ENCODE measurements at regions not wholly inside any gene's neighbourhood (a gene's known extent, or its start where the extent isn't known, plus 50 kb on each side); places are given as distances from the start of the nearest gene placed in this dataset.
"Not testable (repeated sequence)": the region's sequence is repeated elsewhere in the genome, so short reads cannot be mapped to it uniquely, and the experiment has no call there.

DNA sequence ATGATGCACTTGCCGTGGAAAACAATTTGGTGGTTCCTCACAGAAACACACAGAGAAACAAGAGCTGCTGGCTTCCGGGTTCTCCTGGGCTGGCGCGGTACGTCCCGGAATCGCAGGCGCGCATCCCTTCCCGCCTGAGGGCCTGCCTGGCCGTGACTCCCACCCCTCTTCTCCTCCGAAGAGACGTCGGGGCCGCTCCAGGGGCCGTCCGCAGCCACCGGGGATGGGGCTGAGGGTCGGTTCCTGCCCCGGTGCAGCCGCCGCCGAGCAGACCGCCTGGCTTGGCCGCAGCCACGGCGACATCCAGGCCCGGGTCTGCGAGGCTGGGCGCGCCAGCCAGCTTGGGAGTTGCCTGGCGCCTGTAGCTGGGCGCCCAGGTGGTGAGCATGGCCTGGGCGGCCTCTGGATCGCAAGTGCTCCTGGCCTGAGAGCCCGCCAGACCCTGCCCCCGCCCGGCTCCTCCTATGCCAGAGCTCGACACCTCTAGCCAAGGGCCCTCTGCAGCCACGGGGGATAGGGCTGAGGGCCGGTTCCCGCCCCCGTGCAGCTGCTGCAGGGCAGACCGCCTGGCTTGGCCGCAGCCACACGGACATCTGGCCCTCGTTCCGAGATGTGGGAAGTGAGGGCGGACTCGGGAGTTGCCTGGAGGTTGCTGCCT, 1647.5 kb downstream of the SPATA31A7 start:
- DNase-seq = peak; percentile 42

DNA sequence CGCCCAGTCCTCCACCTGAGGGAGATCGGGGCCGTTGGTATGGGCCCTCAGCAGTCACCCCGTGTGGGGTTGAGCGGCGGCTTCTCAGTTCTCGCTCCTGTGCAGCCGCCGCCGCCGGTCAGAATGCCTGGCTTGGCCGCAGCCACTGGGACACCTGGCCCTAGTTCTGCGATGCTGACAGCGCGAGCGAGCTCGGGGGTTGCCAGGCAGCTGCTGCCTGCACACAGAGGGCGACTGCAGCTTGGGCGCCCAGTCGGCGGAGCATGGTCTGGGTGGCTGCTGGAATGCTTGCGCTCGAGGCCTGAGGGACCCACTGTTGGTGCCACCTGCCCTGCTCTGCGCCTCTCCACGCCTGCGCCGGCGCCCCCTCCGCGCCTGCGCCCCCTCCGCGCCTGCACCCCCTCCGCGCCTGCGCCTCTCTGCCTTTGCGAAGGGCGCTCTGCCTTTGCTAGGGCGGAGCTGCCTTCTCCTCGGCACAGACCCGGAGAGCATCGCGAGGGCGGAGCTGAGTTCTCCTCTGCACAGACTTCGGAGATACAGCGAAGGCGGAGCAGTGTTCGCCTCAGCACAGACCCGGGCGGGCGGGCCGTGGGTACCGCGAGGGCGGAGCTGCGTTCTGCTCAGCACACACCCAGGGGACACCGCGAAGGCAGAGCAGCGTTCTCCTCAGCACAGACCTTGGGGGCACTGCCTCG, 1648.3 kb downstream of the SPATA31A7 start:
- peak; percentile 99 for DNase-seq

DNA sequence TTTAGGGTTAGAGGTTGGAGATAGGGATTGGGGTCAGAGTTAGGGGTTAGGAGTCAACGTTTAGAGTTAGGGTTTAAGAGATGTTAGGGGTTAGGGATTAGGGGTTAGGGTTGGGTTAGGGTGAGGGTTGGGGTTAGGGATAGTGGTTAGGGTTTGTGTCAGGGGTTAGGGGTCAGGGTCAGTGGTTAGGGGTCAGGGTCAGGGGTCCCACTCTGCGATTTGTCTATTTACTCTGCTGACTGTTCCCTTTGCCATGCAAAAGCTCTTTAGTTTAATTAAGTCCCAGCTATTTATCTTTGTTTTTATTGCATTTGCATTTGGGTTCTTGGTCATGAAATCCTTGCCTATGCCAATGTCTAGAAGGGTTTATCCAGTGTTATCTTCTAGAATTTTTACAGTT, 1649.3 kb downstream of the SPATA31A7 start:
- DNase-seq = not testable (repeated sequence)

DNA sequence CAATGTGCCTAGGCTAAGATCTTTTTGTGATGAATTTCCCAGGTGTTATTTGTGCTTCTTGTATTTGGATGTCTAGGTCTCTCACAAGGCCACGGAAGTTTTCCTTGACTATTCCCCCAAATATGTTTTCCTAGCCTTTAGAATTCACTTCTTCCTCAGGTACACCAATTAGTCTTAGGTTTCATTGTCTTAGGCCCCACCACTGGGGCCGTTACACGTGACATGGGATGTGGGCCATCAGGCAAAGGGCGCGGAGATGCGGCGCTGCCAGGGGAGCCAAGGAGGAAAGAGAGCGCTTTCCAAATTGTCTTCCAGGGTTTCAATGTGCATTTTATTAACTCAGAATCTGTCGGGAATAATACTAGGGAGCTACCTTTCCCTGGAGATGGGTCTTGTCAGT, 1653.3 kb downstream of the SPATA31A7 start:
- not testable (repeated sequence) for DNase-seq

DNA sequence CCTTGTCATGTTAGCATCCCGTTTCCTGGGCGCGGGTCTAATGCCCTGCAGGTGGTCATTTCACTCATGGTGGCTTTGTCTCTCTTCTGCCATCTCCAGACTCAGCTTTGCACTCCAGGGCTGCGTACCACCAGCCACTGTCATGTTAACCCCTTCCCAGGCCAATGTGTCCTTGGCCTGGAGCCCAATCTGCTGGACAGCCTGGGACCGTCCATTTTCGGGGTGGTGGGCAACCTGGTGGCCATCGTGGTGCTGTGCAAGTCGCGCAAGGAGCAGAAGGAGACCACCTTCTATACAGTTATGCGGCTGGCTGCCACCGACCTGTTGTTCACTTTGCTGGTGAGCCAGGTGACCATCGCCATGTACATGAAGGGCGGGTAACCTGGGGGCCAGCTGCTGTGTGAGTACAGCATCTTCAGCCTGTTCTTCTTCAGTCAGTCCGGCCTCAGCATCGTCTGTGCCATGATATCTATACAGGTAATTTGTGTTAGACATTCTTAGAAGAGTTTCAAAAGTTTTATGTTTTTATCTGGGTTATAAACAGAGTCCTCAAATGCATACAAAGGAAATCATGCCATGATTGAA, 1654.0 kb downstream of the SPATA31A7 start:
- not testable (repeated sequence) for DNase-seq

DNA sequence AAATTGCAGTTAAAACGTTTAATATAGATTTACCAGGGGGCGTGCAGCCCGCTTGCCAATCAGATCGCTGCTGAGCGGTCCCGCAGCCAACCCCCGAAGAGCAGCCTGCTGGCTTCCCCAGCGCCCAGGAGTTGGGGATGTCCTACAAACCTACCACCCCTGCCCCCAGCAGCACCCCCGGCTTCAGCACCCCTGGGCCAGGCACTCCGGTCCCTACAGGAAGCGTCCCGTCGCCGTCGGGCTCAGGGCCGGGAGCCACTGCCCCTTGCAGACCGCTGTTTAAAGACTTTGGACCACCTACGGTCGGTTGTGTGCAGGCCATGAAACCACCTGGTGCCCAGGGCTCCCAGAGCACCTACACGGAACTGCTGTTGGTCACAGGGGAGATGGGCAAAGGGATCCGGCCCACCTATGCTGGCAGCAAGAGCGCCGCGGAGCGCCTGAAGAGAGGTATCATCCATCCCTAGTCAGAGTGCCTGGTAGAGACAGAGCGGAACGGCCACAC, 1654.9 kb downstream of the SPATA31A7 start:
- DNase-seq = not testable (repeated sequence)

DNA sequence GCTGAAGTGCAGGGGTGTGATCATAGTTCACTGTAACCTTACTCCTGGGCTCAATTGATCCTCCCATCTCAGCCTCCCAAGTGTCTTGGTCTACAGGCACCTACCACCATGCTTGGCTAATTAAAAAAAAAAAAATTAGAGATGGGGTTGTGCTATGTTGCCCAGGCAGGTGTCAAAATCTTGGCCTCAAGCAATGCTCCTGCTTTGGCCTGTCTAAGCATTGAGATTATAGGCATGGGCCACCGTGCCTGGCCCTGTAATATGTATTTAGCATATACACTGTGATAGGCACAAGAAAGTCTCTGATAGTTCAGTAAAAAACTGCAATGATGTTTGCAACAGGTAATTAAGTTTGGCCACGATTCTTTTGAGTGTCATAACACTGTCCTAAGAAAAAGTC, 1658.4 kb downstream of the SPATA31A7 start:
- not testable (repeated sequence) for DNase-seq

DNA sequence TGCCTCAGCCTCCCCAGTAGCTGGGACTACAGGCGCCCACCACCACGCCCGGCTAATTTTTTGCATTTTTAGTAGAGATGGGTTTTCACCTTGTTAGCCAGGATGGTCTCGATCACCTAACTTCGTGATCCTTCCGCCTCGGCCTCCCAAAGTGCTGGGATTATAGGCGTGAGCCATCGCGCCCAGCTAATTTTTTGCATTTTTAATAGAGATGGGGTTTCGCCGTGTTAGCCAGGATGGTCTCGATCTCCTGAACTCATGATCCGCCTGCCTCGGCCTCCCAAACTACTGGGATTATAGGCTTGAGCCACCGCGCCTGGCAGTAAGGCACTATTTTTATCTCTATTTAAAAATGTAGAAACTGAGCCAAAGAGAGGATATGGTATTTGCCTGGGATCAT, 1660.2 kb downstream of the SPATA31A7 start:
- not testable (repeated sequence) for DNase-seq

DNA sequence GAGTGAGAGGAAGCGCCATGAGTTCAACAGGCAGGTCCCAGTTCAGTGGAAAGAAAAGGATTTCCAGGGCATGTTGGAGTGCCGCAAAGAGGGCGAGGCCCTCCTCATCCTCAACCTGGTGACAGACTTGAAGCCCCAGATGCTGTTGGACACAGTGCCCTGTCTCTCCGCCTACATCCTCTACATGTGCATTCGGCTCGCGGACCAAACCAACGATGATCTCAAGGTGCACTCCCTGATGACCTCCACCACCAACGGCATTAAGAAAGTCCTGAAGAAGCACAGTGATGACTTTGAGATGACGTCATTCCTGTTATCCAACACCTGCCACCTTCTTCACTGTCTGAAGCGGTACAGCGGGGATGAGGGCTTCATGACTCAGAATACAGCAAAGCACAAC, 1667.4 kb downstream of the SPATA31A7 start:
- DNase-seq = not testable (repeated sequence)

DNA sequence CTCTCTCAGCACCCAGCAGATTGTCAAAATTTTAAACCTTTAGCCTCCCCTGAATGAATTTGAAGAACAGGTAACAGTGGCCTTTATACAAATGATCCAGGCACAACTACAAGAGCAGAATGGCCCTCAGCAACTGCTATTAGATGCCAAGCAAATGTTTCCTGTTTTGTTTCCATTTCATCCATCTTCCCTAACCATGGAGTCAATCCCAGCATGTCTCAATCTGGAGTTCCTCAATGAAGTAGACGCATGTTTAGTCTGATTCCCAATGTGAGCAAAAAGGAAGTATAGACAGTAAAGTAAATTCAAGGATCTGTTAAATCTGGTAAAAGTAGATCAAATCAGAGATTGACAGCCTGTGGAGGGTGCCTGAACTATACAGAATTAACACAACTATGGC, 1668.4 kb downstream of the SPATA31A7 start:
- DNase-seq = not testable (repeated sequence)

DNA sequence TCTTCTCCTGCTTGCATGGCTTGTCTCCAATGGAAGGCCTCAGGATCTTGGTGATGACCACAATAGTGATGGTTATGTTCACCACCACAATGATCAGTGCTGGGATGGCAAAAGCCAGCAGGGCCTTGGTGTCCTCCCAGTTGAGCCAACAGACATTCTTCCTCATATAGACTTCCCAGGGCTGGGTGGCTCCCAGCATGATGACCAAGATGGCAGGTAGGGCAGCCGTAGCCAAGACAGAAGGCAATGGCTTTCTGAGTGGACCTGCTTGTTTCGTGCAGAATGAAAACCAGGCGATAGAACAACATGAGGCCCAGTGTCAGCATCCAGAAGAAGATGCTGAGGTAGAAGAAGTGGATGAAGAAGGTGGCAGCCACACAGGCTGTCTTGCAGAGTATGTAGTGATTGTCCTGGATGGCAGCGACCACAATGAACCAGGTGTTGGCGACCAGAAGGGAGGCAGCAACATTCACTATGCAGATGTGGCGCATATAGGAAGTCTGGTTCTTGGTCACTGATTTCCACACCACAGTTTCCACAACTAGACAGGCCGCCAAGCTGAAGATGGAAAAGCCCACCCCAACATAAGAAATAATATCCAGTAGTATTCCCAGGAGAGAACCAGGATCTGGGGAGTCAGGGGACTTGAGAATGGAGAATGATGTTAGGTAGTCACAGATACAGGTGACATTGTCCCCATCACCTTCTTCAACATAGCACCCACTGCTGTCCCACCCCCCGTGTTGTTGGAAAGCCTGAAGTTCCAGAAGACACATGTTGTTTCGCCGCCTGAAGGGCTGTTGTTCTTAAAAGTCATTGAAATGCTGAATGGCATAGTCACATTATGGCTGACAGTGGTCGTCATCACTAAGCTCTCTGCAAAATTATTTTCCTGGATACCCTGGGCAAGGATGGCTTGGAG, 1671.4 kb downstream of the SPATA31A7 start:
- not testable (repeated sequence) for DNase-seq

DNA sequence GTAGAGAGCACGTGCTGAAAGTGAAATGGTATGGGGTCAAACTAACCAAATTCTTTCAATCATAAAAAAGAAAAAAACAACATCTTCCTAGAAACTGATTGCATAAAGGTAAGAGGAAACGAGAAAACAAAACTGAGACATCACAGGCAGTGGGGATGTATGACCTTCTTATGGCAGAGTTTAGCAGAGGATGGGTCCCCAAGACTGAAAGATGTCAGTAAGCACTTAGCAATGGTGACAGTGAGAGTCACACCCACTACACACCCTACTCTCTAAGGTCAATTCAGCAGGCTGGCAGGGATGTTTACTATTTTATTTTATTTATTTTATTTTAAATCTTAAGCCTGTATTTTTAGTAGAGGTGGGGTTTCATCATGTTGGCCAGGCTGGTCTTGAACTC, 1672.3 kb downstream of the SPATA31A7 start:
- DNase-seq = not testable (repeated sequence)

DNA sequence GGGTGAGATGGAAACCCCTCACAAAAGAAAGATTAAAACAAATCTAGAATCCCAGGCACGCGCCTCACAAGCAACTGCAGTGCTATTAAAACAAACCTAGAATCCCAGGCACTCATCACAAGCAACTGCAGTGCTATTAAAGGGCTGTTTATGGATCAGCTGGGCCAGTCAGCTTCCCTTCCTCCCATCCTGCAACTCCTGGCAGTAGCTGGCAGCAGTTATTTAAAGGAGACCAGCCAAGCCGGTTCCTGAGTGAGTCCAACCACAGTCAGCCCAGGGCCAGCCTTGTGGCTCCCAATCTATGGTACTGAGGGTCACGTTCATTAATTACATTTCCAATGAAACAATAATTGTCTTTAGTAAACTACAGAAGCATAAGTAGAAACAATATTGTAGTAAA, 1673.5 kb downstream of the SPATA31A7 start:
- not testable (repeated sequence) for DNase-seq

DNA sequence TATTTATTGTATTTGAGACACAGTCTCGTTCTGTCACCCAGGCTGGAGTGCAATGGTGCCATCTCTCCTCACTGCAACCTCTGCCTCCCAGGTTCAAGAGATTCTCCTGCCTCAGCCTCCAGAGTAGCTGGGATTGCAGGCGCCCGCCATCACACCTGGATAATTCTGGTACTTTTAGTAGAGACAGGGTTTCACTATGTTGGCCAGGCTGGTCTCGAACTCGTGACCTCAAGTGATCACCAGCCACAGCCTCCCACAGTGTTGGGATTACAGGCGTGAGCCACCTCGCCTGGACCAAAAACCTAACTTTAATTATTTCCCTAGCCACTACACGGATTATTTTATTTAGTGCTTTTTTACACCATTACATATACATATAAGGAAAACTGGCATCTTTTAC, 1674.0 kb downstream of the SPATA31A7 start:
- not testable (repeated sequence) for DNase-seq

DNA sequence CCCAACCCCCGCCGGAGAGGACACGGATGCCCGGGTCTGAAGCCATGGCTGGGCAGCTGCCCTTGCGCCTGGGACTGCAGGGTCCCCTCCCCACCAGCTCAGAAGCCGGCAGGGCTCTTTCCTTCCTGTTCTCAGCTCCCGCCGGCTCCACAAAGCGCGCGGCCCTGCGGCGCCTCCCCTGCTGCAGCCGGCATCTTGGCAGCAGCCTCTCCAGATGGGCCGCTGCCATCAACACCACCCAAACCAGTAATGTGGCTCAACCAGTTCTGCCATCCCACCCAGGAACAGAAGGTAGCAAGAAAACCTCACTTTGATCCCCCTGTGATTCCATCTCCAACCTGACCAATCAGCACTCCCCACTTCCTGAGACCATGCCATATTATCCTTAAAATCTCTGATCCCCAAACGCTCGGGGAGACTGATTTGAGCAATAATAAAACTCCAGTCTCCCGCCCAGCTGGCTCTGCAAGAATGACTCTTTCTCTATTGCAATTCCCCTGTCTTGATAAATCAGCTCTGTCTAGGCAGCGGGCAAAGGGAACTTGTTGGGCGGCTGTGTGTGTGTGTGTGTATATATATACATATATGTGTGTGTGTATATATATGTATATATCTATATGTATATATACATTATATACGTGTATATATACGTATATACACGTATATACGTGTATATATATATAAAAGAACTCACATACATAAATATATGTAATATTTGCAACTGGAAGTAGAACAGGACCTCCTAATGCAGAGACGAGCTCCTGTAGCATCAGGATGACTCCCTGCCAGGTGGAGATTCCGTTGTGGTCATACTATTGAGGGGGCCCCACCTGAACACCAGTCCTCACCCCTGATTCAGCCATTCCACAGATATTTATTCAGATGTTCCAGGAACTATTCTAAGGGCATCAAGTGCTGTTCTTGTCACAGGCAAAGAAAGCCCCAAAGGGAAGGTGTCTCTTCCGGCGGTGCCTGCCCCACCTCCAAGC, 1674.9 kb downstream of the SPATA31A7 start:
- DNase-seq = not testable (repeated sequence)

DNA sequence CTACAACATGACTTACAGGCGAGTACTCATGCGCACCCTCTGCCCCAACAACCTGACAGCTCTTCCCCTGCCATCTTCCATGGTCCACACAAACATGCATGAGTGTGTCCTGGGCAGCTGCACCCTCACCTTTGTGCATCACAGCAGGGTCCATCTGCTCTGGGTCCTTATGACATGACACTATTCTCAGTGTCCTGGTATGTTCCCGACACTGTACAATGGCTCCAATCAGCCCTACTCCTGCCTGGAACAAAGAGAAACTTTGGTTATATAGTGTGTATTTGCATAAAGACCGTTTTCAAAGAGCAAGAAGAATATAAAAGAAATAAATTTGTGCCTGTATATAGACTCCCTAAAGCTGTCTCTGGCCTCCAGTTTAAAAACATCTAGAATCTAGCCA, 1679.2 kb downstream of the SPATA31A7 start:
- DNase-seq = not testable (repeated sequence)

DNA sequence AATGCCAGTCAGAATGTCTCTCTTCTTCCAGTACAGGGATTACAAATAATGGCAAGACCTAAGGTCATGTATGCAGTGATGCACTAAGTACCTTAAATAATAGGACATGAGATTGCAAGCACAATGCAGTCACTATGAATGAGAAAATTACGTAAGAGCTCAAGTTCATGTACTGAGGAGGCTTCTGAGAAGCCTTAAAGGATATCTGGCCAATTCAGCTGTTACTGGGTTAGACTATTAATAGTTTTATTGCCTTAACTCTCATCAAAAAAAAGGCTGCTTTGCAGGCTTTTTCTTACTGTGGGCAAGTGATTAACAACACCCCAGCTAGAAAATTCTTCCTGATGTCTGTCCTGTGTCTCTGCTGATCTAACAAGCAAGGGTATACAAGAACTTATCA, 1681.9 kb downstream of the SPATA31A7 start:
- DNase-seq = not testable (repeated sequence)

DNA sequence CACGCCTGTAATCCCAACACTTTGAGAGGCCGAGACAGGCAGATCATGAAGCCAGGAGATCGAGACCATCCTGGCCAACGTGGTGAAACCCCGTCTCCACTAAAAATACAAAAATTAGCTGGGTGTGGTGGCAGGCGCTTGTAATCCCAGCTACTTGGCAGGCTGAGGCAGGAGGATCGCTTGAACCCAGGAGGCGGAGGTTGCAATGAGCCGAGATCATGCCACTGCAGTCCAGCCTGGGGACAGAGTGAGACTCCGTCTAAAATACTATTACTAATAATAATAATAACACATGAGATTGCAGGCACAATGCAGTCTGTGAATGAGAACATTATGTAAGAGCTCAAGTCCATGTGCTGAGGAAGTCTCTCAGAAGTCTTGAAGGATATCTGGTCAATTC, 1684.4 kb downstream of the SPATA31A7 start:
- DNase-seq = not testable (repeated sequence)

DNA sequence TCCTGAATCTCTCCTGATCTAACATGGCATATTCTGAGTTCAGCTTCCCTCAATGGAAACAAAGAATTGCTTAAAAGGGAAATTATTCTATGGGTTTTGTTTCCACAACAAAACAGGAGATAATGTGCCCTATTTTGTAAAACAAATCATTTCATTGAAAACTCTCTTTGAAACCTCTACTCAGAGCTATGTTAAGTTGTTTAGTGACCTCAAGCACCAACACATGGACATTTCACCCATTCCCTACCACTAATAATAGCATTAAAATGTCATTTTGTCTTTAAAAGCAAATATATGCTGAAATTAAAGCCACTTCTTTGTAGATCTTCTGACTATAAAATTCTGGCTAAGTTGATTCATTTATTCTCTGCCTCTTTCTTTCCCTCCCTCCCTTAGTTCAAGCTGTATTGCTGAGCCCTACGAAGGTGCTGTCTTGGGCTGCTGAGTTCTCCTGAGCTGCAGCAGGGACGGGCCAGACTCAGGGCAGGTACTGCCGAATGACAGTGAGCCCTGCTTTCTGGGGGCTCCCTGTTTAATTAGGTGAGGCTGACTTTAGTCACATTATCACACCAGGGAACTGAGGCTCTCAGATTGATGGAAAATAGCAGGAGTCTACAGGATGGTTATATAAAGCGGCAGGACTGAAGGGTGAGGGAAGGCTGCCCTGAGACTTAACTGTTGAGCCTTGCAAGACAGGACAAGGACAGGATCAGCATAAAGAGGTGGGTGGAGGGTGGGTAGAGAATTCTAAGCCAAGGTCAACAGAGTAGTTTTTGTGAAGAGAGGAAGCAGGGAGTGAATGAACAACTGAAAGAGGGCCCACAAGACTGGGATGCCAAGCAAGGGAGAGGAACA, 1685.1 kb downstream of the SPATA31A7 start:
- DNase-seq = not testable (repeated sequence)

DNA sequence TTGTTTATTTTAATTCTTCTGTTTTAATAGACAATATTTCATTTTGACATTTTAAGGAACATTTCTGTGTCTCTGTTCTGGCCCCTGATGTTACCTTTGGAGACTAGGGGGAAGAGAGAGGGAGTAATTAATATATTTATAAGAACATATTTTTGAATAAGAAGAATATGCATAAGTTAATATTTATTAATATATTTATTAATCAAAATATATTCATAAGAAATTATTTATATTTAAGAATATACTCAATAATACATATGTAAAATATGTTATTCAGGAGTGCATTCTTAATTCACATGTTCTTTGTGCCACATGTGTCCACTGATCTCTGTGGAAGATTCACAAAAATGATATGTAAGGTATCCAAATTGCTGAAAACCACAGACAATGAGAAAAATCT, 1687.7 kb downstream of the SPATA31A7 start:
- not testable (repeated sequence) for DNase-seq

Data from activated CD4-positive, alpha-beta T cell treated with anti-CD3 and anti-CD28 coated beads, Interleukin-10, Interleukin-2, amounts not matched to agents 100 ng/mL and 50 ng/mL, durations not matched to agents 16 hours and 8 hours (primary cell).